Liver (tissue), 8 donors: ENCODE measurements at regions not wholly inside any gene's neighbourhood (a gene's known extent, or its start where the extent isn't known, plus 50 kb on each side); places are given as distances from the start of the nearest gene placed in this dataset.

Experiments
- DNase-seq: peaks from one replicate; pipeline ENCODE4 v3.0.0-alpha.2; 2017; ENCODE audit warnings: low spot score
- H3K27ac ChIP-seq, 2 donors: one replicate each; pipeline ENCODE4 v1.7.0; 2013; ENCODE audit warnings: inconsistent platforms in 2 of 2, low read length in 2 of 2, control low read depth in 1 of 2, low read depth in 1 of 2, mild to moderate bottlenecking in 1 of 2
- H3K27me3 ChIP-seq, 4 donors: one replicate each; pipeline versions ENCODE4 v1.6.1 to v1.7.0; 2013; ENCODE audit warnings: low read length in 3 of 4, inconsistent platforms in 1 of 4, mild to moderate bottlenecking in 1 of 4, moderate library complexity in 1 of 4; ENCODE audit not compliant: control insufficient read depth in 4 of 4, insufficient read depth in 4 of 4
- H3K36me3 ChIP-seq, 4 donors: one replicate each; pipeline versions ENCODE4 v1.6.1 to v1.7.0; 2013; ENCODE audit warnings: low read length in 3 of 4, mild to moderate bottlenecking in 3 of 4, low read depth in 1 of 4, moderate library complexity in 1 of 4; ENCODE audit not compliant: control insufficient read depth in 4 of 4, insufficient read depth in 3 of 4
- H3K4me1 ChIP-seq, 4 donors: one replicate each; pipeline versions ENCODE4 v1.6.1 to v1.7.0; 2013; ENCODE audit warnings: low read length in 3 of 4, mild to moderate bottlenecking in 3 of 4, moderate library complexity in 1 of 4; ENCODE audit not compliant: control insufficient read depth in 4 of 4, insufficient read depth in 4 of 4
- H3K4me3 ChIP-seq, 3 donors: one replicate each; pipeline versions ENCODE4 v1.6.1 to v1.7.0; 2013; ENCODE audit warnings: low read length in 3 of 3, control low read depth in 1 of 3, low read depth in 1 of 3, mild to moderate bottlenecking in 1 of 3
- H3K9ac ChIP-seq, 2 donors: one replicate each; pipeline ENCODE4 v1.7.0; 2013; ENCODE audit warnings: low read length in 2 of 2, mild to moderate bottlenecking in 2 of 2, moderate library complexity in 2 of 2, control low read depth in 1 of 2, low read depth in 1 of 2
- H3K9me3 ChIP-seq, 4 donors: one replicate each; pipeline versions ENCODE4 v1.6.1 to v1.7.0; 2013; ENCODE audit warnings: low read length in 3 of 4; ENCODE audit not compliant: control insufficient read depth in 4 of 4
- CTCF ChIP-seq: fragments of 150-350 bp; IDR thresholded peaks from 2 replicates; pipeline ENCODE4 v1.5.1; 2017; ENCODE audit warnings: improper control_type of control experiment, low read depth, low read length; ENCODE audit not compliant: missing input control
- EGR1 ChIP-seq, 2 donors: IDR thresholded peaks; 2 replicates each; pipeline ENCODE4 v1.6.1; 2016 to 2018; ENCODE audit warnings: antibody characterized with exemption in 2 of 2, low read depth in 2 of 2
- FOXA2 ChIP-seq: IDR thresholded peaks from 2 replicates; pipeline ENCODE4 v1.6.1; 2016; ENCODE audit warnings: antibody characterized with exemption
- GABPA ChIP-seq, 2 donors: IDR thresholded peaks in 1 of 2; conservative IDR thresholded peaks in 1 of 2; 2 replicates each; pipeline ENCODE4 v1.6.1; 2016; ENCODE audit warnings: antibody characterized with exemption in 2 of 2, mild to moderate bottlenecking in 1 of 2, moderate library complexity in 1 of 2
- HNF4G ChIP-seq: IDR thresholded peaks from 2 replicates; pipeline ENCODE4 v1.6.1; 2016; ENCODE audit warnings: antibody characterized with exemption
- MAX ChIP-seq: IDR thresholded peaks from 2 replicates; pipeline ENCODE4 v1.6.1; 2016; ENCODE audit warnings: antibody characterized with exemption
- RAD21 ChIP-seq, 2 donors: IDR thresholded peaks; 2 replicates each; pipeline ENCODE4 v1.6.1; 2016; ENCODE audit warnings: antibody characterized with exemption in 2 of 2, mild to moderate bottlenecking in 2 of 2
- REST ChIP-seq: IDR thresholded peaks from 2 replicates; pipeline ENCODE4 v1.6.1; 2016; ENCODE audit warnings: antibody characterized with exemption, mild to moderate bottlenecking
- SP1 ChIP-seq: IDR thresholded peaks from 2 replicates; pipeline ENCODE4 v1.6.1; 2018; ENCODE audit warnings: antibody characterized with exemption, mild to moderate bottlenecking
- YY1 ChIP-seq: IDR thresholded peaks from 2 replicates; pipeline ENCODE4 v1.6.1; 2016; ENCODE audit warnings: antibody characterized with exemption, mild to moderate bottlenecking
- WGBS: extraction: QIAGEN DNeasy Blood & Tissue Kit; methylation state at CpG from one replicate; pipeline ENCODE4 v1.1.7; 2013; 5-methylcytosine and 5-hydroxymethylcytosine counted together
- donor health status: healthy.
- donor health status: healthy.
- donor health status: healthy.
- donor health status: healthy.
- donor health status: healthy.

- Histone ChIP-seq H3K9me3 (peaks cover 2 to 10% (median 4%) of the 10 kb centered on the region in 4 donors), H3K27me3 (no peaks in the 10 kb centered on the region), H3K4me1 (no peaks in the 10 kb centered on the region), H3K9ac (no peak overlapping the region), H3K27ac (no peak overlapping the region), H3K36me3 (no peaks in the 10 kb centered on the region), H3K4me3 (no peak overlapping the region)
- WGBS = 92% methylated on average over 22 of the region's 22 CpGs
- DNase-seq = no peak
- TF ChIP-seq GABPA (IDR thresholded peaks at IDR 0.05 in 1 of 2, conservative IDR thresholded peaks at IDR 0.05 in 1 of 2) (no peak), REST (no peak), CTCF (no peak), YY1 (no peak), MAX (no peak), RAD21 (IDR thresholded peaks at IDR 0.05) (no peak)
These were observed 1389.6 kb downstream of the KCNT2 start for GRCh38 chr1:195218428-195219212.

GRCh38 chr1:195202241-195202640, 1406.0 kb downstream of the KCNT2 start:
- Histone ChIP-seq H3K27me3 (no peaks in the 10 kb centered on the region), H3K9ac (no peak overlapping the region), H3K9me3 (no peaks in the 10 kb centered on the region), H3K27ac (no peak overlapping the region), H3K36me3 (no peaks in the 10 kb centered on the region), H3K4me3 (no peak overlapping the region), H3K4me1 (no peaks in the 10 kb centered on the region)
- DNase-seq = no peak
- TF ChIP-seq FOXA2 (no peak), SP1 (no peak), REST (no peak), EGR1 (IDR thresholded peaks at IDR 0.05; ENCODE audit: low read depth in 2 of 2) (no peak), YY1 (no peak), HNF4G (no peak), CTCF (no peak)
- 81% methylated on average over 4 of the region's 4 CpGs for WGBS
